MM.1S (cell line): ENCODE measurements at regions not wholly inside any gene's neighbourhood (a gene's known extent, or its start where the extent isn't known, plus 50 kb on each side); places are given as distances from the start of the nearest gene placed in this dataset.

Source experiments
- EZH2 ChIP-seq: fragments of 300-600 bp; sonication (generic); optimal IDR thresholded peaks from 2 replicates; pipeline ENCODE3; 2017; ENCODE audit warnings: low read depth, mild to moderate bottlenecking, antibody characterized with exemption, low read length, mixed read lengths
- EZH2phosphoT487 ChIP-seq: fragments of 300-600 bp; sonication (generic); IDR thresholded peaks from 2 replicates; pipeline ENCODE4 v1.6.1; 2018; ENCODE audit warnings: antibody characterized with exemption, low read length
- TF ChIP-seq, protein P1 (sequence below): fragments of 300-600 bp; sonication (generic); IDR thresholded peaks from 2 replicates; pipeline ENCODE4 v1.5.1; 2016; ENCODE audit warnings: antibody characterized with exemption, low read length, mixed read lengths

GRCh38 chr4:18110099-18110498 is 88.5 kb upstream of the LCORL start:
- TF ChIP-seq, protein P1, sequence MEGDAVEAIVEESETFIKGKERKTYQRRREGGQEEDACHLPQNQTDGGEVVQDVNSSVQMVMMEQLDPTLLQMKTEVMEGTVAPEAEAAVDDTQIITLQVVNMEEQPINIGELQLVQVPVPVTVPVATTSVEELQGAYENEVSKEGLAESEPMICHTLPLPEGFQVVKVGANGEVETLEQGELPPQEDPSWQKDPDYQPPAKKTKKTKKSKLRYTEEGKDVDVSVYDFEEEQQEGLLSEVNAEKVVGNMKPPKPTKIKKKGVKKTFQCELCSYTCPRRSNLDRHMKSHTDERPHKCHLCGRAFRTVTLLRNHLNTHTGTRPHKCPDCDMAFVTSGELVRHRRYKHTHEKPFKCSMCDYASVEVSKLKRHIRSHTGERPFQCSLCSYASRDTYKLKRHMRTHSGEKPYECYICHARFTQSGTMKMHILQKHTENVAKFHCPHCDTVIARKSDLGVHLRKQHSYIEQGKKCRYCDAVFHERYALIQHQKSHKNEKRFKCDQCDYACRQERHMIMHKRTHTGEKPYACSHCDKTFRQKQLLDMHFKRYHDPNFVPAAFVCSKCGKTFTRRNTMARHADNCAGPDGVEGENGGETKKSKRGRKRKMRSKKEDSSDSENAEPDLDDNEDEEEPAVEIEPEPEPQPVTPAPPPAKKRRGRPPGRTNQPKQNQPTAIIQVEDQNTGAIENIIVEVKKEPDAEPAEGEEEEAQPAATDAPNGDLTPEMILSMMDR = no peak
- no peak for TF ChIP-seq EZH2
- TF ChIP-seq EZH2phosphoT487 = no peak
